GM11168 (cell line): ENCODE measurements at regions not wholly inside any gene's neighbourhood (a gene's known extent, or its start where the extent isn't known, plus 50 kb on each side); places are given as distances from the start of the nearest gene placed in this dataset.
"Not testable (repeated sequence)": the region's sequence is repeated elsewhere in the genome, so short reads cannot be mapped to it uniquely, and the experiment has no call there.

Experiments
- in situ Hi-C: fragments of 300-500 bp; cut with MboI; formaldehyde crosslinking; loops from one replicate; pipeline ENCODE4 v1.12.0; 2022; ENCODE audit warnings: low sequenced_read_pairs; ENCODE audit not compliant: unreplicated experiment

GRCh38 chr3:75115695-75116094 lies 501.2 kb upstream of the CNTN3 start:
- in situ Hi-C loops, result no loop called here

- in situ Hi-C loops, result no loop called here
Measured at GRCh38 chr3:75118779-75119178, 504.3 kb upstream of the CNTN3 start.

- in situ Hi-C loops, result no loop called here
Measured at GRCh38 chr3:75126556-75126955, 512.1 kb upstream of the CNTN3 start.

- in situ Hi-C loops, result no loop called here
Measured at GRCh38 chr3:75129101-75129500, 514.6 kb upstream of the CNTN3 start.

- in situ Hi-C loops, result no loop called here
Measured at GRCh38 chr3:75136100-75136897, 521.8 kb upstream of the CNTN3 start.

GRCh38 chr3:75138345-75138744 lies 523.9 kb upstream of the CNTN3 start:
- in situ Hi-C loops, result no loop called here

GRCh38 chr3:75140904-75141615 lies 523.1 kb upstream of the FRG2C start:
- in situ Hi-C loops, result no loop called here

GRCh38 chr3:75144406-75144805 lies 519.7 kb upstream of the FRG2C start:
- in situ Hi-C loops, result no loop called here

- in situ Hi-C loops, result no loop called here
Measured at GRCh38 chr3:75171630-75172230, 492.4 kb upstream of the FRG2C start.

GRCh38 chr3:75176937-75177336 lies 487.2 kb upstream of the FRG2C start:
- in situ Hi-C loops, result loop anchor here (25.0 kb wide), 1 partner anchor 260 kb away; no protein-coding TSS in a partner anchor

GRCh38 chr3:75180235-75180944 lies 483.7 kb upstream of the FRG2C start:
- in situ Hi-C loops, result loop anchor here (25.0 kb wide), 1 partner anchor 257 kb away; no protein-coding TSS in a partner anchor

- in situ Hi-C loops, result loop anchor here (25.0 kb wide), 1 partner anchor 256 kb away; no protein-coding TSS in a partner anchor
Measured at GRCh38 chr3:75180945-75181298, 483.2 kb upstream of the FRG2C start.

- in situ Hi-C loops, result loop anchor here (25.0 kb wide), 1 partner anchor 248 kb away; no protein-coding TSS in a partner anchor
Measured at GRCh38 chr3:75188962-75189361, 475.2 kb upstream of the FRG2C start.

- in situ Hi-C loops, result loop anchor here (25.0 kb wide), 1 partner anchor 245 kb away; no protein-coding TSS in a partner anchor
Measured at GRCh38 chr3:75192146-75192616, 471.9 kb upstream of the FRG2C start.

- in situ Hi-C loops, result loop anchor here (25.0 kb wide), 1 partner anchor 244 kb away; no protein-coding TSS in a partner anchor
Measured at GRCh38 chr3:75193797-75194196, 470.3 kb upstream of the FRG2C start.

GRCh38 chr3:75214332-75214731 lies 449.8 kb upstream of the FRG2C start:
- in situ Hi-C loops, result not testable (repeated sequence)

GRCh38 chr3:75218577-75218976 lies 445.6 kb upstream of the FRG2C start:
- in situ Hi-C loops, result no loop called here

GRCh38 chr3:75220932-75221331 lies 443.2 kb upstream of the FRG2C start:
- in situ Hi-C loops, result no loop called here

GRCh38 chr3:75224412-75224811 lies 439.7 kb upstream of the FRG2C start:
- in situ Hi-C loops, result no loop called here

- in situ Hi-C loops, result no loop called here
Measured at GRCh38 chr3:75232216-75232615, 431.9 kb upstream of the FRG2C start.
